Right lobe of liver (tissue), 6 donors: ENCODE measurements at regions not wholly inside any gene's neighbourhood (a gene's known extent, or its start where the extent isn't known, plus 50 kb on each side); places are given as distances from the start of the nearest gene placed in this dataset.

Source experiments
- ATAC-seq, 4 donors: fragments of 200-7000 bp; cut with Tn5 transposase; one replicate each; pipeline ENCODE4 v1.9.1; 2020; ENCODE audit warnings: mild to moderate bottlenecking in 4 of 4, moderate library complexity in 4 of 4
- DNase-seq, 3 donors: peaks; one replicate each; pipeline ENCODE4 v3.0.0-alpha.2; 2020
- H3K27ac ChIP-seq, 3 donors: fragments of 200-600 bp; one replicate each; pipeline ENCODE4 v1.8.0; 2022
- H3K27me3 ChIP-seq, 2 donors: fragments of 200-600 bp; one replicate each; pipeline ENCODE4 v1.8.0; 2022
- H3K36me3 ChIP-seq, 4 donors: fragments of 200-600 bp; sonication (generic) in 1 of 4; one replicate each; pipeline versions ENCODE4 v1.5.1 to v1.8.0; 2017 to 2022; ENCODE audit warnings: control low read depth in 1 of 4
- H3K4me1 ChIP-seq, 4 donors: fragments of 200-600 bp; sonication (generic) in 1 of 4; one replicate each; pipeline versions ENCODE4 v1.5.1 to v1.8.0; 2017 to 2022; ENCODE audit warnings: control low read depth in 1 of 4
- H3K4me3 ChIP-seq, 3 donors: fragments of 200-600 bp; one replicate each; pipeline ENCODE4 v1.8.0; 2022
- H3K9me3 ChIP-seq, 4 donors: fragments of 200-600 bp; sonication (generic) in 1 of 4; one replicate each; pipeline versions ENCODE4 v1.5.1 to v1.8.0; 2017 to 2022; ENCODE audit warnings: control low read depth in 1 of 4
- CTCF ChIP-seq, 4 donors: fragments of 200-600 bp in 3 of 4; fragments of 450-650 bp in 1 of 4; IDR thresholded peaks; one replicate each; pipeline versions ENCODE4 v1.5.1 to v1.8.0; 2016 to 2022; ENCODE audit warnings: antibody characterized with exemption in 4 of 4, mild to moderate bottlenecking in 2 of 4
- POLR2A ChIP-seq: fragments of 450-650 bp; IDR thresholded peaks from one replicate; pipeline ENCODE4 v1.6.1; 2017; ENCODE audit warnings: antibody characterized with exemption, mild to moderate bottlenecking
- WGBS: methylation state at CpG from one replicate; pipeline ENCODE4 v1.1.6; 2018; ENCODE audit warnings: low coverage, low lambda C conversion rate; ENCODE audit not compliant: insufficient coverage; ENCODE audit errors: missing lambda C conversion rate; 5-methylcytosine and 5-hydroxymethylcytosine counted together
- intact Hi-C, 2 donors: fragments of 100-400 bp; cut with DNase I; formaldehyde crosslinking; loops; one replicate each; pipeline versions ENCODE4 v1.11.2 to v1.14.1; 2022
- donor health status: DM: no; HTN: yes; CAD: no.
- donor health status: DM: no; HTN: no; CAD: no.
- donor health status: DM: no; HTN: no; CAD: no.
- donor health status: DM: no; HTN: yes; CAD: no.
- donor health status: DM: no; HTN: yes; CAD: no.

DNA sequence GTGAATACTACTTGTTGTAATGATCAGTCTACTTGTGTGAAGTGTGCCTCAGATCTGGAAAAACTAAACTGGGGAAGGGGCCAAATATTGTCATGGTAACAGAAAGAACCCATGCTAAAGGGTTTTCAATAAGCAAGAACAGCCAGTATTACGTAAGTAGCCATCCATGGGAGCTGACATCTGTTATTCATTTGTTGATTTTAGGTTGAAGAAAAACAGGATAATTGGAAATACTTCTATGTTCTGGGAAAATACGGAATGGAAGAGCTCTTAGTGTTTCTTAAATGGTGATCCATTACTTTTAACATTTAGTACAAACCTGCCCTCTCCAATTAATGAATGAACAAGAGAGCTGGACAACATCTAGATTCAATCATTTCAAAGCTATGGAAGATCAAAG is 485.8 kb downstream of the NTRK2 start:
- ATAC-seq: no peak
- H3K4me1 ChIP-seq: no peaks in the 10 kb centered on the region
- TF ChIP-seq CTCF (IDR thresholded peaks at IDR 0.05): no peak
- TF ChIP-seq POLR2A: no peak
- DNase-seq: no peak
- H3K4me3 ChIP-seq: no peak overlapping the region
- no peaks in the 10 kb centered on the region for H3K27me3 ChIP-seq
- intact Hi-C loops: no loop called here
- no peaks in the 10 kb centered on the region for H3K9me3 ChIP-seq
- 24% methylated on average over 2 of the region's 2 CpGs for WGBS
- no peaks in the 10 kb centered on the region for H3K36me3 ChIP-seq
- H3K27ac ChIP-seq: no peak overlapping the region

- Histone ChIP-seq H3K4me1 (no peaks in the 10 kb centered on the region), H3K36me3 (no peaks in the 10 kb centered on the region), H3K9me3 (no peaks in the 10 kb centered on the region), H3K4me3 (no peak overlapping the region), H3K27me3 (no peaks in the 10 kb centered on the region), H3K27ac (no peak overlapping the region)
- 47% methylated on average over 4 of the region's 5 CpGs for WGBS
- DNase-seq: no peak
- intact Hi-C loops: no loop called here
- TF ChIP-seq CTCF (IDR thresholded peaks at IDR 0.05): no peak
- TF ChIP-seq POLR2A: no peak
- no peak for ATAC-seq
Measured at GRCh38 chr9:85151741-85152140, 482.2 kb downstream of the NTRK2 start.

- intact Hi-C loops: no loop called here
Measured at GRCh38 chr9:85151162-85151561, 481.6 kb downstream of the NTRK2 start.

GRCh38 chr9:85147046-85147640 is 477.6 kb downstream of the NTRK2 start:
- Histone ChIP-seq H3K27ac (no peak overlapping the region), H3K9me3 (no peaks in the 10 kb centered on the region), H3K4me1 (no peaks in the 10 kb centered on the region), H3K4me3 (no peak overlapping the region), H3K27me3 (no peaks in the 10 kb centered on the region), H3K36me3 (no peaks in the 10 kb centered on the region)
- ATAC-seq: no peak
- intact Hi-C loops: no loop called here
- TF ChIP-seq CTCF (IDR thresholded peaks at IDR 0.05) (no peak), POLR2A (no peak)
- WGBS: 29% methylated on average over 4 of the region's 4 CpGs
- no peak for DNase-seq

More at GRCh38 chr9:85151162-85151561, 481.6 kb downstream of the NTRK2 start:
- no peak overlapping the region for H3K4me3 ChIP-seq
- ATAC-seq (no peak), DNase-seq (no peak)
- TF ChIP-seq CTCF (IDR thresholded peaks at IDR 0.05) (no peak), POLR2A (no peak)
- H3K9me3 ChIP-seq: no peaks in the 10 kb centered on the region
- H3K36me3 ChIP-seq: no peaks in the 10 kb centered on the region
- H3K27me3 ChIP-seq: no peaks in the 10 kb centered on the region
- WGBS: 39% methylated on average over 3 of the region's 3 CpGs
- H3K27ac ChIP-seq: no peak overlapping the region
- H3K4me1 ChIP-seq: no peaks in the 10 kb centered on the region

GRCh38 chr9:85142968-85143367 is 473.4 kb downstream of the NTRK2 start:
- H3K27me3 ChIP-seq: no peaks in the 10 kb centered on the region
- H3K4me3 ChIP-seq: no peak overlapping the region
- TF ChIP-seq CTCF (IDR thresholded peaks at IDR 0.05): peak; percentile 23 to 39 (median 28)
- TF ChIP-seq POLR2A: no peak
- 50% methylated on average over 1 of the region's 1 CpG for WGBS
- no peaks in the 10 kb centered on the region for H3K4me1 ChIP-seq
- H3K36me3 ChIP-seq: no peaks in the 10 kb centered on the region
- no peaks in the 10 kb centered on the region for H3K9me3 ChIP-seq
- DNase-seq (no peak), ATAC-seq (peak in 1 of 4 donors; percentile 45)
- intact Hi-C loops: no loop called here
- H3K27ac ChIP-seq: no peak overlapping the region
